Liver (tissue), 8 donors: ENCODE measurements at regions not wholly inside any gene's neighbourhood (a gene's known extent, or its start where the extent isn't known, plus 50 kb on each side); places are given as distances from the start of the nearest gene placed in this dataset.

ENCODE experiments used
- DNase-seq: peaks from one replicate; pipeline ENCODE4 v3.0.0-alpha.2; 2017; ENCODE audit warnings: low spot score
- H3K27ac ChIP-seq, 2 donors: one replicate each; pipeline ENCODE4 v1.7.0; 2013; ENCODE audit warnings: inconsistent platforms in 2 of 2, low read length in 2 of 2, control low read depth in 1 of 2, low read depth in 1 of 2, mild to moderate bottlenecking in 1 of 2
- H3K27me3 ChIP-seq, 4 donors: one replicate each; pipeline versions ENCODE4 v1.6.1 to v1.7.0; 2013; ENCODE audit warnings: low read length in 3 of 4, inconsistent platforms in 1 of 4, mild to moderate bottlenecking in 1 of 4, moderate library complexity in 1 of 4; ENCODE audit not compliant: control insufficient read depth in 4 of 4, insufficient read depth in 4 of 4
- H3K36me3 ChIP-seq, 4 donors: one replicate each; pipeline versions ENCODE4 v1.6.1 to v1.7.0; 2013; ENCODE audit warnings: low read length in 3 of 4, mild to moderate bottlenecking in 3 of 4, low read depth in 1 of 4, moderate library complexity in 1 of 4; ENCODE audit not compliant: control insufficient read depth in 4 of 4, insufficient read depth in 3 of 4
- H3K4me1 ChIP-seq, 4 donors: one replicate each; pipeline versions ENCODE4 v1.6.1 to v1.7.0; 2013; ENCODE audit warnings: low read length in 3 of 4, mild to moderate bottlenecking in 3 of 4, moderate library complexity in 1 of 4; ENCODE audit not compliant: control insufficient read depth in 4 of 4, insufficient read depth in 4 of 4
- H3K4me3 ChIP-seq, 3 donors: one replicate each; pipeline versions ENCODE4 v1.6.1 to v1.7.0; 2013; ENCODE audit warnings: low read length in 3 of 3, control low read depth in 1 of 3, low read depth in 1 of 3, mild to moderate bottlenecking in 1 of 3
- H3K9ac ChIP-seq, 2 donors: one replicate each; pipeline ENCODE4 v1.7.0; 2013; ENCODE audit warnings: low read length in 2 of 2, mild to moderate bottlenecking in 2 of 2, moderate library complexity in 2 of 2, control low read depth in 1 of 2, low read depth in 1 of 2
- H3K9me3 ChIP-seq, 4 donors: one replicate each; pipeline versions ENCODE4 v1.6.1 to v1.7.0; 2013; ENCODE audit warnings: low read length in 3 of 4; ENCODE audit not compliant: control insufficient read depth in 4 of 4
- EGR1 ChIP-seq, 2 donors: IDR thresholded peaks; 2 replicates each; pipeline ENCODE4 v1.6.1; 2016 to 2018; ENCODE audit warnings: antibody characterized with exemption in 2 of 2, low read depth in 2 of 2
- FOXA1 ChIP-seq: IDR thresholded peaks from 2 replicates; pipeline ENCODE4 v1.6.1; 2016; ENCODE audit warnings: antibody characterized with exemption
- FOXA2 ChIP-seq: IDR thresholded peaks from 2 replicates; pipeline ENCODE4 v1.6.1; 2016; ENCODE audit warnings: antibody characterized with exemption
- GABPA ChIP-seq, 2 donors: IDR thresholded peaks in 1 of 2; conservative IDR thresholded peaks in 1 of 2; 2 replicates each; pipeline ENCODE4 v1.6.1; 2016; ENCODE audit warnings: antibody characterized with exemption in 2 of 2, mild to moderate bottlenecking in 1 of 2, moderate library complexity in 1 of 2
- HNF4A ChIP-seq, 2 donors: conservative IDR thresholded peaks; 2 replicates each; pipeline ENCODE4 v1.6.1; 2016; ENCODE audit warnings: antibody characterized with exemption in 2 of 2, mild to moderate bottlenecking in 2 of 2
- HNF4G ChIP-seq: IDR thresholded peaks from 2 replicates; pipeline ENCODE4 v1.6.1; 2016; ENCODE audit warnings: antibody characterized with exemption
- JUND ChIP-seq, 2 donors: IDR thresholded peaks; 2 replicates each; pipeline ENCODE4 v1.6.1; 2016; ENCODE audit warnings: antibody characterized with exemption in 2 of 2
- NR2F2 ChIP-seq: IDR thresholded peaks from 2 replicates; pipeline ENCODE4 v1.6.1; 2016; ENCODE audit warnings: antibody characterized with exemption
- RAD21 ChIP-seq, 2 donors: IDR thresholded peaks; 2 replicates each; pipeline ENCODE4 v1.6.1; 2016; ENCODE audit warnings: antibody characterized with exemption in 2 of 2, mild to moderate bottlenecking in 2 of 2
- RXRA ChIP-seq, 2 donors: IDR thresholded peaks; 2 replicates each; pipeline ENCODE4 v1.6.1; 2017 to 2018; ENCODE audit warnings: antibody characterized with exemption in 2 of 2, mild to moderate bottlenecking in 1 of 2
- SP1 ChIP-seq: IDR thresholded peaks from 2 replicates; pipeline ENCODE4 v1.6.1; 2018; ENCODE audit warnings: antibody characterized with exemption, mild to moderate bottlenecking
- TAF1 ChIP-seq: conservative IDR thresholded peaks from 2 replicates; pipeline ENCODE4 v1.6.1; 2016; ENCODE audit warnings: antibody characterized with exemption, mild to moderate bottlenecking
- YY1 ChIP-seq: IDR thresholded peaks from 2 replicates; pipeline ENCODE4 v1.6.1; 2016; ENCODE audit warnings: antibody characterized with exemption, mild to moderate bottlenecking
- WGBS: extraction: QIAGEN DNeasy Blood & Tissue Kit; methylation state at CpG from one replicate; pipeline ENCODE4 v1.1.7; 2013; 5-methylcytosine and 5-hydroxymethylcytosine counted together
- TF ChIP-seq, protein P1 (sequence below): fragments of 150-350 bp; IDR thresholded peaks from 2 replicates; pipeline ENCODE4 v1.5.1; 2017; ENCODE audit warnings: improper control_type of control experiment, low read depth, low read length; ENCODE audit not compliant: missing input control
- TF ChIP-seq, protein P2 (sequence below): IDR thresholded peaks from 2 replicates; pipeline ENCODE4 v1.6.1; 2016; ENCODE audit warnings: antibody characterized with exemption
- TF ChIP-seq, protein P3 (sequence below): IDR thresholded peaks from 2 replicates; pipeline ENCODE4 v1.6.1; 2016; ENCODE audit warnings: antibody characterized with exemption
- TF ChIP-seq, protein P4 (sequence below): IDR thresholded peaks from 2 replicates; pipeline ENCODE4 v1.6.1; 2016; ENCODE audit warnings: antibody characterized with exemption
- TF ChIP-seq, protein P5 (sequence below): IDR thresholded peaks from 2 replicates; pipeline ENCODE4 v1.6.1; 2016; ENCODE audit warnings: antibody characterized with exemption, mild to moderate bottlenecking
- donor health status: healthy.
- donor health status: healthy.
- donor health status: healthy.
- donor health status: healthy.
- donor health status: healthy.

DNA sequence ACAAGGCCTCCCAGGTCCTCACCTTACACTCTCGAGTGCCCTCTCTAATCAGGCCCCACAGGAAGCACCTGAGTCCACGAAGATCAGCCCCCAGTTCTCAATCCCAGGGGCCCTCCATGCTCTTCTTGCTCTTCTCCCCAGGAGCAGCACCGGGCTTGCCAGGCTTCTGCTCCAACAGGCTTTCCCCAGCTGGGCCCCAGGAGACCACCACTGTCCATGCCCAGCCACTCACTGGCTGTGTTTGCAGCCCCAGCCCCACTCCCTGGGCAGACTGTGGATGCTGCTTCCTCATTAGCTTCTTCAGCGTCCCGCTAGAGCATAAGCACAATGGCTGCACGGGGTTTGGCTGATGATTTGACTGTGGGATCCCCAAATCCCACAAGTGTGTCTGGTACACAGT lies 781.9 kb downstream of the GALR1 start:
- DNase-seq, result no peak
- no peak overlapping the region for H3K4me3 ChIP-seq
- WGBS, result 71% methylated on average over 6 of the region's 6 CpGs
- H3K27ac ChIP-seq, result no peak overlapping the region
- H3K36me3 ChIP-seq, result no peaks in the 10 kb centered on the region
- H3K9ac ChIP-seq, result no peak overlapping the region
- TF ChIP-seq TAF1 (no peak), FOXA1 (no peak), YY1 (no peak), JUND (IDR thresholded peaks at IDR 0.05) (no peak), EGR1 (IDR thresholded peaks at IDR 0.05; ENCODE audit: low read depth in 2 of 2) (no peak), GABPA (IDR thresholded peaks at IDR 0.05 in 1 of 2, conservative IDR thresholded peaks at IDR 0.05 in 1 of 2) (no peak), RXRA (IDR thresholded peaks at IDR 0.05) (no peak), HNF4A (conservative IDR thresholded peaks at IDR 0.05) (no peak), FOXA2 (no peak), HNF4G (no peak), SP1 (no peak), RAD21 (IDR thresholded peaks at IDR 0.05) (no peak), NR2F2 (no peak)
- TF ChIP-seq, protein P1, sequence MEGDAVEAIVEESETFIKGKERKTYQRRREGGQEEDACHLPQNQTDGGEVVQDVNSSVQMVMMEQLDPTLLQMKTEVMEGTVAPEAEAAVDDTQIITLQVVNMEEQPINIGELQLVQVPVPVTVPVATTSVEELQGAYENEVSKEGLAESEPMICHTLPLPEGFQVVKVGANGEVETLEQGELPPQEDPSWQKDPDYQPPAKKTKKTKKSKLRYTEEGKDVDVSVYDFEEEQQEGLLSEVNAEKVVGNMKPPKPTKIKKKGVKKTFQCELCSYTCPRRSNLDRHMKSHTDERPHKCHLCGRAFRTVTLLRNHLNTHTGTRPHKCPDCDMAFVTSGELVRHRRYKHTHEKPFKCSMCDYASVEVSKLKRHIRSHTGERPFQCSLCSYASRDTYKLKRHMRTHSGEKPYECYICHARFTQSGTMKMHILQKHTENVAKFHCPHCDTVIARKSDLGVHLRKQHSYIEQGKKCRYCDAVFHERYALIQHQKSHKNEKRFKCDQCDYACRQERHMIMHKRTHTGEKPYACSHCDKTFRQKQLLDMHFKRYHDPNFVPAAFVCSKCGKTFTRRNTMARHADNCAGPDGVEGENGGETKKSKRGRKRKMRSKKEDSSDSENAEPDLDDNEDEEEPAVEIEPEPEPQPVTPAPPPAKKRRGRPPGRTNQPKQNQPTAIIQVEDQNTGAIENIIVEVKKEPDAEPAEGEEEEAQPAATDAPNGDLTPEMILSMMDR, result no peak
- TF ChIP-seq, protein P2, sequence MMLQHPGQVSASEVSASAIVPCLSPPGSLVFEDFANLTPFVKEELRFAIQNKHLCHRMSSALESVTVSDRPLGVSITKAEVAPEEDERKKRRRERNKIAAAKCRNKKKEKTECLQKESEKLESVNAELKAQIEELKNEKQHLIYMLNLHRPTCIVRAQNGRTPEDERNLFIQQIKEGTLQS, result no peak
- TF ChIP-seq, protein P3, sequence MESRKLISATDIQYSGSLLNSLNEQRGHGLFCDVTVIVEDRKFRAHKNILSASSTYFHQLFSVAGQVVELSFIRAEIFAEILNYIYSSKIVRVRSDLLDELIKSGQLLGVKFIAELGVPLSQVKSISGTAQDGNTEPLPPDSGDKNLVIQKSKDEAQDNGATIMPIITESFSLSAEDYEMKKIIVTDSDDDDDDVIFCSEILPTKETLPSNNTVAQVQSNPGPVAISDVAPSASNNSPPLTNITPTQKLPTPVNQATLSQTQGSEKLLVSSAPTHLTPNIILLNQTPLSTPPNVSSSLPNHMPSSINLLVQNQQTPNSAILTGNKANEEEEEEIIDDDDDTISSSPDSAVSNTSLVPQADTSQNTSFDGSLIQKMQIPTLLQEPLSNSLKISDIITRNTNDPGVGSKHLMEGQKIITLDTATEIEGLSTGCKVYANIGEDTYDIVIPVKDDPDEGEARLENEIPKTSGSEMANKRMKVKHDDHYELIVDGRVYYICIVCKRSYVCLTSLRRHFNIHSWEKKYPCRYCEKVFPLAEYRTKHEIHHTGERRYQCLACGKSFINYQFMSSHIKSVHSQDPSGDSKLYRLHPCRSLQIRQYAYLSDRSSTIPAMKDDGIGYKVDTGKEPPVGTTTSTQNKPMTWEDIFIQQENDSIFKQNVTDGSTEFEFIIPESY, result no peak
- TF ChIP-seq, protein P4, sequence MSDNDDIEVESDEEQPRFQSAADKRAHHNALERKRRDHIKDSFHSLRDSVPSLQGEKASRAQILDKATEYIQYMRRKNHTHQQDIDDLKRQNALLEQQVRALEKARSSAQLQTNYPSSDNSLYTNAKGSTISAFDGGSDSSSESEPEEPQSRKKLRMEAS, result no peak
- TF ChIP-seq, protein P5, sequence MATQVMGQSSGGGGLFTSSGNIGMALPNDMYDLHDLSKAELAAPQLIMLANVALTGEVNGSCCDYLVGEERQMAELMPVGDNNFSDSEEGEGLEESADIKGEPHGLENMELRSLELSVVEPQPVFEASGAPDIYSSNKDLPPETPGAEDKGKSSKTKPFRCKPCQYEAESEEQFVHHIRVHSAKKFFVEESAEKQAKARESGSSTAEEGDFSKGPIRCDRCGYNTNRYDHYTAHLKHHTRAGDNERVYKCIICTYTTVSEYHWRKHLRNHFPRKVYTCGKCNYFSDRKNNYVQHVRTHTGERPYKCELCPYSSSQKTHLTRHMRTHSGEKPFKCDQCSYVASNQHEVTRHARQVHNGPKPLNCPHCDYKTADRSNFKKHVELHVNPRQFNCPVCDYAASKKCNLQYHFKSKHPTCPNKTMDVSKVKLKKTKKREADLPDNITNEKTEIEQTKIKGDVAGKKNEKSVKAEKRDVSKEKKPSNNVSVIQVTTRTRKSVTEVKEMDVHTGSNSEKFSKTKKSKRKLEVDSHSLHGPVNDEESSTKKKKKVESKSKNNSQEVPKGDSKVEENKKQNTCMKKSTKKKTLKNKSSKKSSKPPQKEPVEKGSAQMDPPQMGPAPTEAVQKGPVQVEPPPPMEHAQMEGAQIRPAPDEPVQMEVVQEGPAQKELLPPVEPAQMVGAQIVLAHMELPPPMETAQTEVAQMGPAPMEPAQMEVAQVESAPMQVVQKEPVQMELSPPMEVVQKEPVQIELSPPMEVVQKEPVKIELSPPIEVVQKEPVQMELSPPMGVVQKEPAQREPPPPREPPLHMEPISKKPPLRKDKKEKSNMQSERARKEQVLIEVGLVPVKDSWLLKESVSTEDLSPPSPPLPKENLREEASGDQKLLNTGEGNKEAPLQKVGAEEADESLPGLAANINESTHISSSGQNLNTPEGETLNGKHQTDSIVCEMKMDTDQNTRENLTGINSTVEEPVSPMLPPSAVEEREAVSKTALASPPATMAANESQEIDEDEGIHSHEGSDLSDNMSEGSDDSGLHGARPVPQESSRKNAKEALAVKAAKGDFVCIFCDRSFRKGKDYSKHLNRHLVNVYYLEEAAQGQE, result no peak
- no peaks in the 10 kb centered on the region for H3K27me3 ChIP-seq
- H3K9me3 ChIP-seq, result peaks cover 0 to 2% (median 0%) of the 10 kb centered on the region in 4 donors
- H3K4me1 ChIP-seq, result no peaks in the 10 kb centered on the region

DNA sequence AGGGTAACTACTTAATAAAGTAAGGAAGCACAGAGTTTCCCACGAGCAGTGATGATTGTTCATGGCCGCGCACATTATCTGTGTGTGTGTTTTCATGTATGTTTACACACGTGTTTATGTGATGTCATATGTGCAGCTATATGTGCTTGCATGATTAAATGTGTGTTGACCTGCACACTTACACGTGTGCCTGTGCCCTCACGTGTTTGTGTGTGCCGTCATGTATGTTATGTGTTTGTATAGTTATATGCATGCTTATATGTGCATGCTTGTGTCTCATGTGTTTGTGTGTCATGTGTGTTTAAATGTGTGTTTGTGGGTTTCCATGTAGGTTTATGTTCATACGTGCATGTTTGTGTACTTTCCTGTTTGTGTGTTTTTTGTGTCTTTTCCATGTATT lies 782.3 kb downstream of the GALR1 start:
- H3K9me3 ChIP-seq, result peaks cover 0 to 2% (median 0%) of the 10 kb centered on the region in 4 donors
- H3K36me3 ChIP-seq, result no peaks in the 10 kb centered on the region
- DNase-seq, result no peak
- no peak overlapping the region for H3K4me3 ChIP-seq
- H3K9ac ChIP-seq, result no peak overlapping the region
- 80% methylated on average over 8 of the region's 8 CpGs for WGBS
- no peaks in the 10 kb centered on the region for H3K27me3 ChIP-seq
- H3K27ac ChIP-seq, result no peak overlapping the region
- H3K4me1 ChIP-seq, result no peaks in the 10 kb centered on the region
- TF ChIP-seq RAD21 (IDR thresholded peaks at IDR 0.05) (no peak), EGR1 (IDR thresholded peaks at IDR 0.05; ENCODE audit: low read depth in 2 of 2) (no peak), NR2F2 (no peak), HNF4G (no peak), HNF4A (conservative IDR thresholded peaks at IDR 0.05) (no peak), TAF1 (no peak), RXRA (IDR thresholded peaks at IDR 0.05) (no peak), JUND (IDR thresholded peaks at IDR 0.05) (no peak)
- TF ChIP-seq, protein P4, result no peak
- TF ChIP-seq, protein P3, result no peak
- TF ChIP-seq, protein P1, result no peak
